ENCODE measurements at regions not wholly inside any gene's neighbourhood (a gene's known extent, or its start where the extent isn't known, plus 50 kb on each side); places are given as distances from the start of the nearest gene placed in this dataset.
"Not testable (repeated sequence)": the region's sequence is repeated elsewhere in the genome, so short reads cannot be mapped to it uniquely, and the experiment has no call there.

- not testable (repeated sequence) for TF ChIP-seq CTCF (conservative IDR thresholded peaks at IDR 0.05); ZFX (IDR thresholded peaks at IDR 0.05)
Measured at GRCh38 chr7:133177476-133177875, 75.4 kb upstream of the EXOC4 start.

All from C4-2B (cell line).